Activated T-cell treated with anti-CD3 and anti-CD28 coated beads, Interleukin-2, amount 50 U/mL, for 72 hours (primary cell): ENCODE measurements at regions not wholly inside any gene's neighbourhood (a gene's known extent, or its start where the extent isn't known, plus 50 kb on each side); places are given as distances from the start of the nearest gene placed in this dataset.
"Not testable (repeated sequence)": the region's sequence is repeated elsewhere in the genome, so short reads cannot be mapped to it uniquely, and the experiment has no call there.

Source experiments
- ATAC-seq, 2 donors: fragments of 150-1000 bp; cut with Tn5 transposase; replicated peaks in 1 of 2; 2 replicates each; pipeline ENCODE4 v1.10.0; 2021; ENCODE audit warnings: moderate library complexity in 2 of 2, mild to moderate bottlenecking in 1 of 2
- DNase-seq, 2 donors: peaks; one replicate each; pipeline ENCODE4 v3.0.0; 2021 to 2022; ENCODE audit warnings: mixed read lengths in 1 of 2
- H3K27ac Mint-ChIP-seq: one replicate; pipeline ENCODE4 v1.8.0; 2022; ENCODE audit warnings: mild to moderate bottlenecking, moderate library complexity, mixed read lengths
- H3K27me3 Mint-ChIP-seq: one replicate; pipeline ENCODE4 v1.8.0; 2022; ENCODE audit warnings: low read depth, mixed read lengths
- H3K36me3 Mint-ChIP-seq, 2 donors: one replicate each; pipeline ENCODE4 v1.8.0; 2022; ENCODE audit warnings: mixed read lengths in 2 of 2, mild to moderate bottlenecking in 1 of 2; ENCODE audit not compliant: insufficient read depth in 2 of 2
- H3K4me1 Mint-ChIP-seq: one replicate; pipeline ENCODE4 v1.8.0; 2022; ENCODE audit warnings: low read depth, mixed read lengths
- H3K4me3 Mint-ChIP-seq, 2 donors: one replicate each; pipeline ENCODE4 v1.8.0; 2022; ENCODE audit warnings: mild to moderate bottlenecking in 2 of 2, mixed read lengths in 2 of 2, moderate library complexity in 2 of 2
- H3K9me3 Mint-ChIP-seq, 2 donors: one replicate each; pipeline ENCODE4 v1.8.0; 2022; ENCODE audit warnings: mixed read lengths in 2 of 2

DNA sequence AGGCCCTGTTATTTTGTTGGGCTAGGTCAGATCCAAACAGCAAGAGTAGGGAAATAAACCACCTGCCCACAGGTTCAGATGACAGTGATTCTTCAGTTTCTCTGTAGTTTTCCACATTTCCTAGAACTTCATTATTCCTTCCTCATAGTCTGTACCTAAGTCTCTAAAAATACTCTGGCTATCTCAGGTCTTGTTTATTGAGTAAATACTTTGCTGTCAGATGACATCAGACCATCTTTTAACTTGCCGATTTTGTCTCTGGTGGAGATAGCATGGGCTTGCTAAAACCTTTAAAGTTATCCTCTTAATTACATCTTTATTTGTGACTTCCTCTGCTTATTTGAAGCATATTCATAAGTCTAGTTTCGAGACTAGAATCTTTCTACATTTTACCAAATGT is 155.1 kb upstream of the METTL14 start:
- H3K4me1 Mint-ChIP-seq, ATAC-seq, H3K27me3 Mint-ChIP-seq, H3K4me3 Mint-ChIP-seq, H3K36me3 Mint-ChIP-seq, DNase-seq, H3K9me3 Mint-ChIP-seq, H3K27ac Mint-ChIP-seq: not testable (repeated sequence)

DNA sequence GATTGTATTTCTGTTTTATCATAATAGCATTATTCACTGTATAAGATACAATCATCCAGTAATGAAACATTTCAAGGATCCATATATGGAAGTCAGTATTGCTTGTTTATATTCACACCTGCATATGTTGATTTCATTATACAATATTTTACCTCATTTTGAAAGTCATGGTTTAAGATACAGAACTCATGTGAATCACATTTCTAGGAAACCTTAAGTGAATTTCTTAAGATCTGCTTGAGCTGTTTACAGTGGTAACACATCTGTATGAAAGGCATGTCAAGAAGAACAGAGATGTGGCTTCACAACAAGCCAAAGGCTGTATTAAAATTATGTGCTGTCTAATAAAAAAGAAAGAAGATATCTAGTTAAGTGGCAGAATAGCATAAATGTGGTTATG is 153.2 kb upstream of the METTL14 start:
- not testable (repeated sequence) for H3K36me3 Mint-ChIP-seq, H3K4me3 Mint-ChIP-seq, DNase-seq, H3K27ac Mint-ChIP-seq, H3K4me1 Mint-ChIP-seq, H3K9me3 Mint-ChIP-seq, H3K27me3 Mint-ChIP-seq
- ATAC-seq, result peak; percentile 69 to 82

DNA sequence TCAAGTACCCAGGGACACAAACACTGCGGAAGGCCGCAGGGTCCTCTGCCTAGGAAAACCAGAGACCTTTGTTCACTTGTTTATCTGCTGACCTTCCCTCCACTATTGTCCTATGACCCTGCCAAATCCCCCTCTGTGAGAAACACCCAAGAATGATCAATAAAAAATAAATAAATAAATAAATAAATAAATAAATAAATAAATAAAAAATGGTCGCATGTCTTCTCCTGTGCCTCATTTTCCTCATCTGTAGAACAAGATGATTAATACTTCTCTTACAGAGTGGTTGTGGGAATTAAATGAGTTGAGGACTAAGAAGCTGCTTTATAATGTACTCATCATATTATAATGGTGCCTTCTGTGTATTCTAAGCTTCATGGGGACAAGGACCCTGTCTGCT is 149.4 kb upstream of the METTL14 start:
- not testable (repeated sequence) for H3K27me3 Mint-ChIP-seq, DNase-seq, H3K4me3 Mint-ChIP-seq, H3K4me1 Mint-ChIP-seq, H3K9me3 Mint-ChIP-seq, H3K36me3 Mint-ChIP-seq, H3K27ac Mint-ChIP-seq, ATAC-seq

DNA sequence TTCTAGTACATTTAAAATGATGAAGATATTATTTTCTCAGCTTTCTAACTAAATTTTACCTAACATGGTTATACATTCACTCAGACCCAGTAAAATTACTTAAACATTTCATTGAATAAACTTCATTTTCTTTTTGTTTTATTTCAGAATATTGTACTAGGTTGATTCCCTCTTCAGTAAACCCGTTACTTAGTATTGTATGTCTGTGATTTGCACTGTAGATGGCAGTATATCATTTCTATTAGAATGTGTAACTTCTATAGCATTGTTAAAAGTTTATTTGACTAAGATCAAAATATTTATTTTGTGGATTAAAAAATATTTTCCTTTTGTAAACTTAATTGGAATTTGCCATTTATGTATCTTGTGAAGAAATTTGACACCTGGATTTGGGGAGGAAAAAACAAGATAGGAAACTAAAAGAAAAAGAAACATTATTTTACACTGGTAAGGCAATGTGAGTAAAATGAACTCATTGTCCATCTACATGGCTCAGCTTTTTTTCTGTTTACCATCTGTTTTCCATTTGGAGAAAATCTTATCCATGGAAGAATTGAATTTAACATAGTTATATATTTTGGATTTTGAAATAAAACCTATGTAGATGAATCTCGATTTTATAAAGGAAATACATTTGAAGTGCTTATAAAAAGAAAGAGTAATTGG is 145.6 kb upstream of the METTL14 start:
- H3K36me3 Mint-ChIP-seq, ATAC-seq, H3K27ac Mint-ChIP-seq, H3K9me3 Mint-ChIP-seq, DNase-seq, H3K4me3 Mint-ChIP-seq, H3K27me3 Mint-ChIP-seq, H3K4me1 Mint-ChIP-seq: not testable (repeated sequence)

DNA sequence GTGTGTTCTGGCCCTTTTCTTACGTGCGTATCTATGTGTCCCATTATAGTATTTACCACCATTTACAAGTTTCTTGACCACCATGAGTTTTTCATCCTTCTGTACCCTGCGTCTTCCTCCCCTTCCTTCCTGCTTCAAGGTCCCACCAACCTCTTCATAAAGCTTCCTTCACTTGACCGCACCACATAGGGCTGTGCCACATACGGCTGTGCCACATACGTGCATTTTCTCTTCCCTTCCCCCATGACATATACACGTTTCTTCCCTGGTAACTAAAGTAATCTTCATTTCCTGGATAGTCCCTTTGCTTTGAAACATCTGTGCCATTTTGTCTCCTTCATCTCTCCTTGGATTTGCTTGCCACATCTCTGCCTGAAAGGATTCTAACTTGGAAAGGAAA is 128.6 kb upstream of the METTL14 start:
- not testable (repeated sequence) for H3K4me3 Mint-ChIP-seq, H3K4me1 Mint-ChIP-seq, H3K27me3 Mint-ChIP-seq, H3K36me3 Mint-ChIP-seq, ATAC-seq, H3K27ac Mint-ChIP-seq, H3K9me3 Mint-ChIP-seq, DNase-seq

DNA sequence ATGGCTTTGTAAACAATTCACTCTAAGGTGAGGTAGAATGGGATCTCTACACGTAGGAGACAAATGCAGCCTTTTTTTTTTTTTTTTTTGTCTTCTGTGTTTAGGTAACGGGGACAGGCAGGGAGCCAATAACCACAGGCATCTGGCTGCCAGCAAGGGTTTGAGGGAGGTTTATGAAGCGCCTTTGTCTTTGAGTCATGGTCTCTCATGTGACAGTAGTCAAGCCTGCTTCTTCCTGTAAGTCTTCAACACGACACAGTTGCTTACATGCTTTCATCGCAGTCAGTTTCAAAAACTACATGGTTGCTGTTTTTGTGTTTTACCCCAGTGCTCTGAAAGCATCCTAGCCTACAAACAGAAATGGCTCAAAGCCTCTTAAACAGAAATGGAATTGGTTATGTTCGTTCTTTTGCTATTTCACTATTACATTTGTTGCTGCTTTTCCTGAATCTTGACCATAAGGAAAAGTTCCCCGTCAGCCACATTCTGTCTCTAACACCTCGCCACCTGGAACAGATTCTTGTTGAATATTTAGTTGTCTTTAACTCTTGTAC is 127.8 kb upstream of the METTL14 start:
- Mint-ChIP-seq H3K27me3 (no peaks in the 10 kb centered on the region), H3K27ac (no peak overlapping the region), H3K4me3 (peak overlapping the region in 1 of 2 donors; percentile 23), H3K36me3 (no peaks in the 10 kb centered on the region), H3K9me3 (no peaks in the 10 kb centered on the region), H3K4me1 (no peaks in the 10 kb centered on the region)
- DNase-seq (no peak), ATAC-seq (peak in 1 of 2 donors; percentile 76)

DNA sequence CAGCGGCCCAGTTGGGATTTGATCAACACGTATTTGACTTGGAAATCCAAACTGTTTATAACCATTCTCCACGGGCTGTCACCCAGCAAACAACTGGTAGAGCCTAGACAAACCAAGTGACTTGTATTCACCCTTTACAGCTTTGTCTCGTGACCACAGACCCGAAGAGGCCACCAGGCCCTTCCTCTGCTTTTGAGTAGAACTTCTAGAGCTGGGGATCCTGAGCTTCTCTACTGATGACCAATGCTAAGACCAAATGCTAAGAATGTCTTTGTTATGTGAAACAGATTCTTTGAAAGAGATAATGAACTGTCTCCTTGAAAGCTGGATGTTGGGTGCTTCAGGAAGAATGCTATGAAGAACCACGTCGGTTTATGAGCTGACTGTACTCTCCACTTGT is 127.0 kb upstream of the METTL14 start:
- not testable (repeated sequence) for H3K4me3 Mint-ChIP-seq, H3K9me3 Mint-ChIP-seq, H3K36me3 Mint-ChIP-seq, H3K27ac Mint-ChIP-seq, H3K4me1 Mint-ChIP-seq, DNase-seq, H3K27me3 Mint-ChIP-seq
- ATAC-seq, result peak in 1 of 2 donors; percentile 42

DNA sequence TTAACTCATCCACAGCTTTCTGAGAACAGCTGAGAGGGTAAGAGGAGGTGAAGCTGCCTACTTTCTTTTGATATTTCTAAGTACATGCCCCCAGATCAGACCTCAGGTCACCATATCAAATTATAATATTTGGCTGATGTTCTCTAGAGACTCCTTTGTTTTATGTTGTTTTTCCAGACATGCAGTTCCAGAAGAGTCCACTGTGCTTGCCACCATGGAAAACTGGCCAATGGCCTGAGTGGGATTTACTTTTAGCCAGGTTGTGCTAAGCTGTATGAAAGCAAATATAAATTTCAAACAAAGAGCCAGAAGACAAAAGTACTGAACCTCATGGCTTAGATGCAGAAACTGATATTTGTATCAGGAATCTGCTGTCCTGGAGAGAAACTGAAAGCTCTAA is 123.6 kb upstream of the METTL14 start:
- H3K36me3 Mint-ChIP-seq, H3K4me3 Mint-ChIP-seq, H3K27me3 Mint-ChIP-seq, H3K9me3 Mint-ChIP-seq, H3K4me1 Mint-ChIP-seq, ATAC-seq, H3K27ac Mint-ChIP-seq, DNase-seq: not testable (repeated sequence)

DNA sequence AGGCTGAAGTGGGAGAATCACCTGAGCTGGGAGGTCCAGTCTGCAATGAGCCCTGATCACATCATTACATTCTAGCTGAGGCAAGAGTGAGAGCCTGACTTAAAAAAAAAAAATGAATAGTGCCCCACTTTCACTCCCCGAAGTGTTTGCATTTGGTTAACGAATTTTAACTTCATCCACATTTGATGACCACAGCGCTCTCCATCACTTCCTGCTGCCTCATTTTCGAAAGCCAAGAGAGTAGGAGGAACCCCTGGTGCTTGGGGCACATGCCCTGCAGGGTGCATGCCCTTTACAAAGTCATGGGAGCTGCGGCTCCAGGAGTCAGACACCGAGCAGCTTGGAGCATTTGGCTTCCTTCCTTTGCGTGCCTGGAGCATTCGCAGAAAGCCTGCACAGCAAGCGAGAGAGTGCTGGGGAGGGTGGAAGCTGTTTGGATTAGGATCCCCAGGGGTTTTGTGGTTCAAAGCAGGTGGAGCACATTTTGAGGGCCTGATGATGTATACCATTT is 119.1 kb upstream of the METTL14 start:
- H3K4me3 Mint-ChIP-seq, result peak overlapping the region in 1 of 2 donors; percentile 55
- not testable (repeated sequence) for DNase-seq, H3K36me3 Mint-ChIP-seq, H3K9me3 Mint-ChIP-seq, H3K27ac Mint-ChIP-seq, H3K4me1 Mint-ChIP-seq
- H3K27me3 Mint-ChIP-seq, result peaks cover 25% of the 10 kb centered on the region
- peak in 1 of 2 donors; percentile 32 for ATAC-seq

DNA sequence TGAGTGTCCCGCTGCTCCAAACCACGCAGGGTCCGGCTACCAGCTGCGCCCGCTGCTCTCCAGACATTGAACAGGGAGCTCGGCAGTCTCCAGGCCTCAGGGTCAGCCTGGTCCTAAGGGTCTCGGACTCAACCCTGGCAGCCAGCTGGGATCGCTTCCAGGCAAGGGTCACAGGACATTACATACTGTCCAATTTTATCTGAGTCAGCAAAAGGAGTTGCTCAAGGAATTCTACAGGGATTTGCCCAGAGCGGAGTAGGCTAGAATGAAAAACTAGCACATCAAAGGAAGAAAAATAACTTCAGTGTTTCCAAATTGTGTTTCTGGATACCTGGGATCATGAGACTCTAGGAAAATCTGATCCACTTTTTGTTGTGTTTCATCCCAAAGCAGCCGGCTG is 112.2 kb upstream of the METTL14 start:
- not testable (repeated sequence) for H3K4me1 Mint-ChIP-seq, H3K27ac Mint-ChIP-seq, H3K9me3 Mint-ChIP-seq, DNase-seq, ATAC-seq, H3K4me3 Mint-ChIP-seq, H3K36me3 Mint-ChIP-seq
- H3K27me3 Mint-ChIP-seq, result peaks cover 23% of the 10 kb centered on the region

DNA sequence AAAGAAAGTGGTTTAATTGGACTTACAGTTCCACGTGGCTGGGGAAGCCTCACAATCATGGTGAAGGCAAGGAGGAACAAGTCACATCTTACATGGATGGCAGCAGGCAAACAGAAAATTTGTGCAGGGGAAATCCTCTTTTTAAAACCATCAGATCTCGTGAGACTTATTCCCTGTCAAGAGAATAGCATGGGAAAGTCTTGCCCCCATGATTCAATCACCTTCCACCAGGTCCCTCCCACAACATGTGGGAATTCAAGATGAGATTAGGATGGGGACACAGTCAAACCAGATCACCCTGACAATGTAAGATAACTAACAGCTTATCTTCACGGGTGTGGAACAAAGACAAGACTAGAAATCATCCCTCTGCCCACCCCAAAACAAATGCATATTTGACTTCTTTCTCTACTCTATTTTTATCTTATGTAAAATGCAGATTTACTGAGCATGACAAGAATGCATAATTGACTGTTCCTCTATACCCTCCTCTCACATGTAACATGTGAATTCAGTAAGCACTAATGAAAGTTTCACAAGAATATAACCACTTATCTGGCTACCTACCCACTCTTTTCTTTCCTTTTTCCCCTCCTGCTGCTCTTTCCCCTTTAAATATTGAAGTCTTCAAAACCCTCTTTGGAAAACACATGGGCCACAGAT is 110.8 kb upstream of the METTL14 start:
- peaks cover 14% of the 10 kb centered on the region for H3K27me3 Mint-ChIP-seq
- not testable (repeated sequence) for H3K4me3 Mint-ChIP-seq, H3K27ac Mint-ChIP-seq, DNase-seq, H3K4me1 Mint-ChIP-seq, H3K36me3 Mint-ChIP-seq, ATAC-seq, H3K9me3 Mint-ChIP-seq

DNA sequence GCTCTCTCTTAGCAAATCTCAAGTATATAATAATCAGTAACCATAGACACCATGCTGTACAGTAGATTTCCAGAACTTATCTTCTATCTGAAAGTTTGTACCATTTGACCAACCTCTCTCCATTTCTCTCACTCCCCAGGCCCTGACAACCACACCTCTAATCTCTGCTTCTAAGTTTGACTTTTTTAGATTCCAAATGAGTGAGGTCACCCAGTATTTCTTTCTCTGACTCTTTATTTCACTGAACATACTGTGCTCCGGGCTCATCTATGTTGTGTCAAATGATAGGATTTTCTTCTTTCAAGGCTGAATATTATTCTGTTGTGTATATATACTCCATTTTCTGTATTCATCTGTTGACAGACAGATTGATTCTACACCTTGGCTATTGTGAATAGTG is 110.1 kb upstream of the METTL14 start:
- not testable (repeated sequence) for H3K4me1 Mint-ChIP-seq, H3K9me3 Mint-ChIP-seq, H3K27ac Mint-ChIP-seq, H3K36me3 Mint-ChIP-seq, ATAC-seq, H3K4me3 Mint-ChIP-seq, DNase-seq
- H3K27me3 Mint-ChIP-seq, result peaks cover 11% of the 10 kb centered on the region

DNA sequence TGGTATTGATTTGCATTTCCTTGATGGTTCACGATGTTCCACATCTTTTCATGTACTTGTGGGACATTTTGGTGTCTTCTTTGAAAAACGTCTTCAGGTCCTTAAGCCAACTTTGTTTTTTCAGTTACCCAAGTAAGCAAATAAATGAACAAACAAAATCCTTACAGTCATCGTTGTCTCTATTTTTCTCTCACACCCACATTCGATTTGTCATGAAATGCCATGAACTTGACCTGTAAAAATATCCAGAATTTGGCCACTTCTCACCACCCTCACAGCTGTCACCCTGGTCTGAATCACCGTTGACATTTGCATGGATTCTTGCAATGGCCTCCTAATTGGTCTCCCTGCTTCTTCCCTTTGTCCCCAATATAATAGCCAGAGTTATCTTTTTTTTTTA is 109.5 kb upstream of the METTL14 start:
- ATAC-seq, DNase-seq, H3K36me3 Mint-ChIP-seq, H3K27me3 Mint-ChIP-seq, H3K9me3 Mint-ChIP-seq, H3K4me3 Mint-ChIP-seq, H3K27ac Mint-ChIP-seq, H3K4me1 Mint-ChIP-seq: not testable (repeated sequence)
